Fibroblast of lung (primary cell): ENCODE measurements at regions not wholly inside any gene's neighbourhood (a gene's known extent, or its start where the extent isn't known, plus 50 kb on each side); places are given as distances from the start of the nearest gene placed in this dataset.

Experiments
- DNase-seq, 2 donors: peaks; one replicate each; pipeline versions ENCODE4 v3.0.0 to v3.0.0-alpha.2; 2010; ENCODE audit warnings: low read depth in 2 of 2
- H2AFZ ChIP-seq: 2 replicates; pipeline ENCODE4 v1.5.1; 2012; ENCODE audit warnings: low read length, control low read depth, inconsistent platforms
- H3K27ac ChIP-seq: 2 replicates; pipeline ENCODE4 v1.5.1; 2011; ENCODE audit warnings: low read length, control low read depth; ENCODE audit not compliant: insufficient read depth
- H3K27me3 ChIP-seq: 2 replicates; pipeline ENCODE4 v1.5.1; 2011; ENCODE audit warnings: mild to moderate bottlenecking, low read length; ENCODE audit not compliant: control insufficient read depth, insufficient read depth
- H3K36me3 ChIP-seq: 2 replicates; pipeline ENCODE4 v1.5.1; 2011; ENCODE audit warnings: low read length; ENCODE audit not compliant: control insufficient read depth, insufficient read depth
- H3K4me1 ChIP-seq: 2 replicates; pipeline ENCODE4 v1.5.1; 2011; ENCODE audit warnings: low read length; ENCODE audit not compliant: control insufficient read depth, insufficient read depth; ENCODE audit errors: extremely low read depth
- H3K4me2 ChIP-seq: 2 replicates; pipeline ENCODE4 v1.5.1; 2011; ENCODE audit warnings: low read length, control low read depth; ENCODE audit not compliant: insufficient read depth; ENCODE audit errors: extremely low read depth
- H3K4me3 ChIP-seq, 4 experiments: fragments of 200-600 bp in 1 of 4; sonication (generic) in 1 of 4; replicated peaks in 1 of 4; 2 replicates each; pipeline ENCODE4 v1.5.1; 2011 to 2016; ENCODE audit warnings: low read length in 4 of 4, low read depth in 3 of 4, mild to moderate bottlenecking in 3 of 4, control low read depth in 2 of 4, inconsistent platforms in 1 of 4, mixed read lengths in 1 of 4; ENCODE audit not compliant: insufficient read depth in 1 of 4; ENCODE audit errors: control extremely low read depth in 1 of 4
- H3K79me2 ChIP-seq: 2 replicates; pipeline ENCODE4 v1.5.1; 2012; ENCODE audit warnings: mild to moderate bottlenecking, low read length, inconsistent platforms; ENCODE audit not compliant: control insufficient read depth, insufficient read depth
- H3K9ac ChIP-seq: 2 replicates; pipeline ENCODE4 v1.5.1; 2011; ENCODE audit warnings: mild to moderate bottlenecking, low read length, control low read depth; ENCODE audit not compliant: insufficient read depth
- H3K9me3 ChIP-seq: 2 replicates; pipeline ENCODE4 v1.5.1; 2012; ENCODE audit warnings: low read depth, low read length; ENCODE audit not compliant: control insufficient read depth, insufficient read depth
- H4K20me1 ChIP-seq: 2 replicates; pipeline ENCODE4 v1.5.1; 2011; ENCODE audit warnings: low read length; ENCODE audit not compliant: control insufficient read depth, insufficient read depth; ENCODE audit errors: extremely low read depth
- CTCF ChIP-seq, 2 donors: IDR thresholded peaks in 1 of 2; conservative IDR thresholded peaks in 1 of 2; 1 replicate in 1 of 2; 2 replicates in 1 of 2; pipeline ENCODE4 v1.5.1; 2011 to 2012; ENCODE audit warnings: low read length in 2 of 2, control low read depth in 1 of 2, inconsistent platforms in 1 of 2, low read depth in 1 of 2, mild to moderate bottlenecking in 1 of 2
- EZH2 ChIP-seq: IDR thresholded peaks from 2 replicates; pipeline ENCODE4 v1.5.1; 2012; ENCODE audit warnings: low read length, control low read depth, mild to moderate bottlenecking; ENCODE audit errors: missing control alignments

GRCh38 chr18:40944576-40944975 lies 1010.5 kb upstream of the PIK3C3 start:
- Histone ChIP-seq H3K36me3 (no peaks in the 10 kb centered on the region), H3K4me2 (no peak overlapping the region), H2AFZ (no peak overlapping the region), H3K79me2 (no peaks in the 10 kb centered on the region), H3K4me3 (no peak overlapping the region), H3K9ac (no peak overlapping the region), H3K27ac (no peak overlapping the region), H4K20me1 (no peaks in the 10 kb centered on the region), H3K9me3 (no peaks in the 10 kb centered on the region), H3K27me3 (no peaks in the 10 kb centered on the region), H3K4me1 (no peaks in the 10 kb centered on the region)
- DNase-seq: no peak
- TF ChIP-seq CTCF (conservative IDR thresholded peaks at IDR 0.05 in 1 of 2, IDR thresholded peaks at IDR 0.05 in 1 of 2; ENCODE audit: low read depth in 1 of 2, low read length in 2 of 2): no peak
- no peak for TF ChIP-seq EZH2

DNA sequence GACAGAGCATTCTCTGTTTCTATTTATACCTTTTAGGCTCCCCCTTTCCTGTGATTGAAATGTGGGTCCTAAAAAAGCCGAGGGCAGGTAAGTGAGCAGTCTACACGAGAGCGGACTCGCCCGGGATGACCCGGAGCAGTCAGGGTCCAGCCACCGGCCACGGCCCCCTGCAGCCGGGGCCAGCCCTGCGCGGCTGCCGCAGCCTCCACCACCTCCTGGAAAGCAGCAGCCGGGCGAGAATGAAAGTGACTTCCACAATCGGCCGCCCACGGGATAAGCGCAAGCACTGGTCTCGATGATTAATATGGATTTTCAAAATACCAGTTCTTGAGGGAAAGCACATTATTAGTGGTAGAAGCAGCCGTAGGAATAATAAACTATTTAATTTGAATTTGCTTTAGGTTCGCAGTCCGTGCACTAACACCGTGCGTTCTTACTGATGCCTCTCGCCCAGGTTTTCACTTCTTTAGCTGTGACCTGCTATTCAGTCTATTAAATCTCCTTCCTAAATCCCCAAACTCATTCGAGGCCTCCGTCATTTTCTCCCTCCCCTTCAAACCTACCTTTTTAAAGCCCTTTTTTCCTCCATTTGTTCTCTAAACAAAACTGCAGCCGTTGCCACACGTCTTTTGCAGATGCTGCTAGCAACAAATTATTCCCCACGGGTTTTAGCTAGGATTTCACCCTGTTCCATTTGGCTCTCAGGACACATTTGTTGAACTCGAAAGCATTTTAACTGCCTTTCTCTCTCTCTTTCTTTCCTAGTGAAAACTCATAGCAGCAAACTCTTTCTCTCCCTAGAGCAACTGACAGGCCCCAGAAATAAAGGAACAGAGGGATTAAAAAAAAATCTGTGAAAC lies 1015.1 kb upstream of the PIK3C3 start:
- H3K9ac ChIP-seq: no peak overlapping the region
- H3K27me3 ChIP-seq: no peaks in the 10 kb centered on the region
- no peak for DNase-seq
- no peak overlapping the region for H3K4me2 ChIP-seq
- H3K27ac ChIP-seq: no peak overlapping the region
- no peak overlapping the region for H3K4me3 ChIP-seq
- H4K20me1 ChIP-seq: no peaks in the 10 kb centered on the region
- no peaks in the 10 kb centered on the region for H3K4me1 ChIP-seq
- H3K79me2 ChIP-seq: no peaks in the 10 kb centered on the region
- no peak overlapping the region for H2AFZ ChIP-seq
- TF ChIP-seq EZH2 (no peak), CTCF (conservative IDR thresholded peaks at IDR 0.05 in 1 of 2, IDR thresholded peaks at IDR 0.05 in 1 of 2; ENCODE audit: low read depth in 1 of 2, low read length in 2 of 2) (no peak)
- H3K9me3 ChIP-seq: no peaks in the 10 kb centered on the region
- no peaks in the 10 kb centered on the region for H3K36me3 ChIP-seq

DNA sequence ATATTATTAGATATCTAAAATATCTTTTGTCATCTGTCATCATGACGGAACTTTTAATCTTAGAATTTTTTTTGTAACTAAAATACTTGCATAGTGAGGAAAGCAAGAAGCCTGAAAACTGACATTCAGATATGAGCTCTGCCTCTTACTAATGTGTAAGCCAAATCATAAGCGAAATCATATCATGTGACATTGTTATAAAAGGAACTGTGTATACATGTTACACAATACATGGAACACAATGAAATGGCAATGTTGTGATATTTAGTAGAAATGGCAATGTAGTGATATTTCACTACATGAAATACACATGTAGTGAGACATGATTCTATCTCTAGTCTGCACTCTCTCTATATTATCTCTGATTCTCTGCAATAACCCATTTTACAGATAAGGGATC lies 1016.4 kb upstream of the PIK3C3 start:
- no peaks in the 10 kb centered on the region for H3K27me3 ChIP-seq
- no peak overlapping the region for H3K4me2 ChIP-seq
- no peak overlapping the region for H3K9ac ChIP-seq
- H4K20me1 ChIP-seq: no peaks in the 10 kb centered on the region
- no peaks in the 10 kb centered on the region for H3K9me3 ChIP-seq
- H3K36me3 ChIP-seq: no peaks in the 10 kb centered on the region
- H3K27ac ChIP-seq: no peak overlapping the region
- H3K4me1 ChIP-seq: no peaks in the 10 kb centered on the region
- no peak for TF ChIP-seq CTCF (conservative IDR thresholded peaks at IDR 0.05 in 1 of 2, IDR thresholded peaks at IDR 0.05 in 1 of 2; ENCODE audit: low read depth in 1 of 2, low read length in 2 of 2)
- no peak overlapping the region for H2AFZ ChIP-seq
- no peak overlapping the region for H3K4me3 ChIP-seq
- no peak for DNase-seq
- no peaks in the 10 kb centered on the region for H3K79me2 ChIP-seq
